H1 (cell line): ENCODE measurements at regions not wholly inside any gene's neighbourhood (a gene's known extent, or its start where the extent isn't known, plus 50 kb on each side); places are given as distances from the start of the nearest gene placed in this dataset.
A peak's percentile ranks its signal among the peaks of the same experiment; 100 is the strongest.

Experiments used
- CTCF ChIA-PET: fragments of 300-600 bp; sonication (Branson Sonifier 250); formaldehyde crosslinking; loops from one replicate; lab custom pipeline; 2021; ENCODE audit not compliant: partially characterized antibody; lab: Charles Lee
- POLR2A ChIA-PET: fragments of 300-600 bp; sonication (Branson Sonifier 250); formaldehyde crosslinking; loops from one replicate; lab custom pipeline; 2021; ENCODE audit warnings: inconsistent platforms; ENCODE audit not compliant: partially characterized antibody; lab: Charles Lee
- DNase-seq, 2 experiments: peaks; one replicate each; pipeline versions ENCODE4 v3.0.0 to v3.0.0-alpha.2; 2010 to 2022; ENCODE audit warnings: low spot score in 2 of 2, low read depth in 1 of 2, mixed read lengths in 1 of 2
- FAIRE-seq: peaks from 2 replicates; lab custom pipeline; 2011; peaks lifted over from hg19 to GRCh38; lab: Jason Lieb, UNC
- H2AFZ ChIP-seq: 2 replicates; pipeline ENCODE4 v1.8.1; 2012; ENCODE audit warnings: low read length, inconsistent platforms
- H2AK5ac ChIP-seq: 2 replicates; pipeline ENCODE4 v1.6.1; 2013; ENCODE audit warnings: low read depth, low read length
- H2BK120ac ChIP-seq: replicated peaks from 2 replicates; pipeline ENCODE3; 2013; ENCODE audit warnings: low read depth, low read length, inconsistent platforms
- H2BK12ac ChIP-seq: 2 replicates; pipeline ENCODE4 v1.6.1; 2013; ENCODE audit warnings: low read depth, low read length
- H2BK15ac ChIP-seq: 2 replicates; pipeline ENCODE4 v1.6.1; 2013; ENCODE audit warnings: low read length
- H2BK20ac ChIP-seq: 2 replicates; pipeline ENCODE4 v1.6.1; 2013; ENCODE audit warnings: low read length
- H2BK5ac ChIP-seq: 2 replicates; pipeline ENCODE4 v1.6.1; 2013; ENCODE audit warnings: low read depth, low read length
- H3K14ac ChIP-seq: 2 replicates; pipeline ENCODE4 v1.6.1; 2013; ENCODE audit warnings: inconsistent platforms; ENCODE audit not compliant: insufficient read length
- H3K18ac ChIP-seq: 2 replicates; pipeline ENCODE4 v1.6.1; 2013; ENCODE audit warnings: low read length; ENCODE audit errors: extremely low read depth
- H3K23ac ChIP-seq: 2 replicates; pipeline ENCODE4 v1.6.1; 2013; ENCODE audit warnings: inconsistent platforms; ENCODE audit not compliant: insufficient read length
- H3K23me2 ChIP-seq: 2 replicates; pipeline ENCODE4 v1.6.1; 2013; ENCODE audit warnings: low read depth, low read length
- H3K27ac ChIP-seq: 2 replicates; pipeline ENCODE4 v1.6.1; 2011; ENCODE audit warnings: low read depth, low read length, inconsistent platforms
- H3K27me3 ChIP-seq, 4 experiments: replicated peaks in 1 of 4; 1 replicate in 1 of 4; 2 replicates in 3 of 4; pipeline versions ENCODE4 v1.6.1 to v1.8.1; 2011 to 2013; ENCODE audit warnings: low read length in 3 of 4, mild to moderate bottlenecking in 3 of 4, inconsistent platforms in 2 of 4, mixed read lengths in 2 of 4, moderate library complexity in 1 of 4; ENCODE audit not compliant: control insufficient read depth in 3 of 4, insufficient read depth in 3 of 4; ENCODE audit errors: extremely low read depth in 1 of 4
- H3K36me3 ChIP-seq, 4 experiments: 2 replicates each; pipeline versions ENCODE4 v1.6.1 to v1.8.1; 2011 to 2013; ENCODE audit warnings: mild to moderate bottlenecking in 4 of 4, low read length in 3 of 4, moderate library complexity in 2 of 4, control low read depth in 1 of 4, inconsistent platforms in 1 of 4; ENCODE audit not compliant: insufficient read depth in 4 of 4, control insufficient read depth in 2 of 4
- H3K4ac ChIP-seq: replicated peaks from 2 replicates; pipeline ENCODE3; 2013; ENCODE audit warnings: low read length, low read depth, mixed read lengths, inconsistent platforms; ENCODE audit not compliant: insufficient read length
- H3K4me1 ChIP-seq, 4 experiments: replicated peaks in 1 of 4; 1 replicate in 1 of 4; 2 replicates in 3 of 4; pipeline versions ENCODE4 v1.6.1 to v1.8.1; 2011 to 2013; ENCODE audit warnings: low read length in 3 of 4, inconsistent platforms in 2 of 4, mixed read lengths in 1 of 4; ENCODE audit not compliant: insufficient read depth in 4 of 4, control insufficient read depth in 3 of 4
- H3K4me2 ChIP-seq, 2 experiments: 2 replicates each; pipeline versions ENCODE4 v1.6.1 to v1.8.1; 2011 to 2013; ENCODE audit warnings: low read depth in 2 of 2, low read length in 2 of 2, control low read depth in 1 of 2, inconsistent platforms in 1 of 2, mild to moderate bottlenecking in 1 of 2; ENCODE audit not compliant: insufficient read depth in 1 of 2
- H3K4me3 ChIP-seq, 4 experiments: fragments of 200-600, 300-600 bp in 1 of 4; sonication (generic), shearing (Covaris generic), sonication (Bioruptor Twin) in 1 of 4; 2 replicates each; pipeline versions ENCODE4 v1.5.1 to v1.8.1; 2011 to 2016; ENCODE audit warnings: low read length in 4 of 4, low read depth in 3 of 4, control low read depth in 2 of 4, inconsistent platforms in 2 of 4, mild to moderate bottlenecking in 2 of 4, mixed read lengths in 1 of 4, moderate library complexity in 1 of 4; ENCODE audit not compliant: insufficient read depth in 2 of 4; ENCODE audit errors: extremely low read depth in 1 of 4
- H3K56ac ChIP-seq: replicated peaks from 2 replicates; pipeline ENCODE3; 2013; ENCODE audit warnings: low read depth, mild to moderate bottlenecking, mixed read lengths, low read length, inconsistent platforms; ENCODE audit not compliant: insufficient read length
- H3K79me1 ChIP-seq: 2 replicates; pipeline ENCODE4 v1.6.1; 2013; ENCODE audit warnings: low read depth, low read length, control low read depth
- H3K79me2 ChIP-seq, 2 experiments: 2 replicates each; pipeline versions ENCODE4 v1.6.1 to v1.8.1; 2012 to 2013; ENCODE audit warnings: low read length in 2 of 2, mild to moderate bottlenecking in 2 of 2, inconsistent platforms in 1 of 2; ENCODE audit not compliant: insufficient read depth in 2 of 2, control insufficient read depth in 1 of 2
- H3K9ac ChIP-seq, 4 experiments: replicated peaks in 1 of 4; 1 replicate in 1 of 4; 2 replicates in 3 of 4; pipeline versions ENCODE4 v1.6.1 to v1.8.1; 2011 to 2013; ENCODE audit warnings: low read depth in 3 of 4, low read length in 3 of 4, control low read depth in 2 of 4, mild to moderate bottlenecking in 2 of 4, moderate library complexity in 2 of 4, inconsistent platforms in 1 of 4; ENCODE audit errors: extremely low read depth in 1 of 4
- H3K9me3 ChIP-seq, 2 experiments: 2 replicates each; pipeline versions ENCODE4 v1.6.1 to v1.8.1; 2012 to 2013; ENCODE audit warnings: mild to moderate bottlenecking in 2 of 2, moderate library complexity in 2 of 2, control low read depth in 1 of 2, inconsistent platforms in 1 of 2, low read depth in 1 of 2, low read length in 1 of 2, mixed read lengths in 1 of 2; ENCODE audit not compliant: insufficient read depth in 2 of 2
- H4K20me1 ChIP-seq, 2 experiments: replicated peaks in 1 of 2; 2 replicates each; pipeline versions ENCODE3 to v1.8.1; 2011 to 2013; ENCODE audit warnings: inconsistent platforms in 2 of 2, low read length in 2 of 2, mild to moderate bottlenecking in 1 of 2; ENCODE audit not compliant: insufficient read depth in 2 of 2, control insufficient read depth in 1 of 2
- H4K5ac ChIP-seq: 2 replicates; pipeline ENCODE4 v1.6.1; 2013; ENCODE audit warnings: low read length, low read depth, mixed read lengths, inconsistent platforms; ENCODE audit not compliant: insufficient read length
- H4K8ac ChIP-seq: 2 replicates; pipeline ENCODE4 v1.8.0; 2013; ENCODE audit warnings: mild to moderate bottlenecking, moderate library complexity, low read length, inconsistent platforms; ENCODE audit not compliant: insufficient read depth; ENCODE audit errors: extremely low read depth
- H4K91ac ChIP-seq: replicated peaks from 2 replicates; pipeline ENCODE3; 2013; ENCODE audit warnings: low read length, mixed read lengths, inconsistent platforms; ENCODE audit not compliant: insufficient read length
- BCL11A ChIP-seq, 2 experiments: IDR thresholded peaks; one replicate each; pipeline ENCODE4 v1.6.1; 2011; ENCODE audit warnings: low read depth in 2 of 2, low read length in 2 of 2, mild to moderate bottlenecking in 2 of 2
- CBX5 ChIP-seq: fragments of 300-800, 300-1000 bp; sonication (generic); IDR thresholded peaks from 2 replicates; pipeline ENCODE4 v1.7.1; 2016; ENCODE audit warnings: antibody characterized with exemption, low read length, low read depth
- CBX8 ChIP-seq: fragments of 300-800, 300-1000 bp; sonication (generic); IDR thresholded peaks from 2 replicates; pipeline ENCODE4 v1.7.1; 2016; ENCODE audit warnings: low read depth, low read length, borderline replicate concordance
- KDM4A ChIP-seq: IDR thresholded peaks from one replicate; pipeline ENCODE4 v1.7.1; 2012; ENCODE audit warnings: low read depth, mild to moderate bottlenecking, moderate library complexity, low read length, inconsistent platforms; ENCODE audit not compliant: severe bottlenecking
- POU5F1 ChIP-seq: IDR thresholded peaks from 2 replicates; pipeline ENCODE4 v1.6.1; 2011; ENCODE audit warnings: low read depth, mild to moderate bottlenecking, low read length, moderate library complexity
- TEAD4 ChIP-seq: IDR thresholded peaks from 2 replicates; pipeline ENCODE4 v1.6.1; 2012; ENCODE audit warnings: low read depth, low read length, inconsistent platforms, mixed read lengths
- WGBS, 2 experiments: shearing (Covaris generic) in 1 of 2; methylation state at CpG; one replicate each; pipeline versions ENCODE4 v1.1.6 to v1.1.7; 2013 to 2015; ENCODE audit warnings: low lambda C conversion rate in 2 of 2, mixed read lengths in 2 of 2, inconsistent platforms in 1 of 2, low coverage in 1 of 2, missing lambda C conversion rate in 1 of 2; ENCODE audit not compliant: insufficient replicate concordance in 2 of 2, insufficient coverage in 1 of 2, insufficient read length in 1 of 2; ENCODE audit errors: extremely low coverage in 1 of 2, missing lambda C conversion rate in 1 of 2; 5-methylcytosine and 5-hydroxymethylcytosine counted together

DNA sequence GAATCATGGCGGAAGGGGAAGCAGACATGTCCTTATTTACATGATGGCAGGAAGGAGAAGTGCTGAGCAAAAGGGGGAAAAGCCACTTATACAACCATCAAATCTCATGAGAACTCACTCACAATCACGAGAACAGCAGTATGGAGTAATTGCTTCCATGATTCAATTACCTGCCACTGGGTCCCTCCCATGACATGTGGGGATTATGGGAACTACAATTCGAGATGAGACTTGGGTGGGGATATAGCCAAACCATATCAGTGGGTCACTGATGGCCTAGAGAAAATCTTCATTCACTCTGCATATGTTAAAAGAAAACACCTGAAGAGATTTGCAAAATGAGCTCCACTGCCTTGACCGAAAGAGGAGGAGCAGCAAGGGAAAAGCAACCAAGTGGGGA, 130.3 kb upstream of the FAM20A start:
- 72% methylated on average over 4 of the region's 4 CpGs; no CpG with 5 or more reads in 1 of the 2 experiments for WGBS, 2 experiments
- Histone ChIP-seq H4K20me1 (no peaks in the 10 kb centered on the region), H3K23me2 (no peaks in the 10 kb centered on the region), H3K27me3 (no peaks in the 10 kb centered on the region), H3K4me3 (0 out of 8 replicates have a peak overlapping the region, but pooled peaks of 1 of the 4 experiments have one; percentile 29), H4K8ac (no peak overlapping the region), H3K23ac (no peak overlapping the region), H2BK5ac (peak overlapping the region; percentile 60; the same call in 1 of the 2 replicates), H3K9ac (no peak overlapping the region), H2BK20ac (peak overlapping the region; percentile 84; the same call in 1 of the 2 replicates), H2AK5ac (peak overlapping the region; percentile 94; the same call in 1 of the 2 replicates), H2BK120ac (peak overlapping the region; percentile 40), H2AFZ (no peak overlapping the region), H3K14ac (no peak overlapping the region), H4K5ac (peak overlapping the region; percentile 32), H3K4me2 (peak overlapping the region in 1 of 2 experiments; percentile 40; a peak in 1 of 4 replicates), H3K56ac (no peak overlapping the region), H3K4ac (no peak overlapping the region), H3K36me3 (peaks cover 0 to 2% (median 0%) of the 10 kb centered on the region in 4 experiments; a peak in 1 of 8 replicates), H3K4me1 (peaks cover 5 to 26% (median 17%) of the 10 kb centered on the region in 4 experiments; a peak in 6 of 7 replicates), H3K79me1 (no peaks in the 10 kb centered on the region), H2BK12ac (peak overlapping the region; percentile 82), H4K91ac (no peak overlapping the region), H3K18ac (no peak overlapping the region; the same call in 1 of the 2 replicates), H3K79me2 (no peaks in the 10 kb centered on the region), H3K27ac (peak overlapping the region; percentile 60; the same call in 1 of the 2 replicates), H2BK15ac (no peak overlapping the region), H3K9me3 (peaks cover 3 to 9% of the 10 kb centered on the region in 2 experiments; a peak in 2 of 4 replicates)
- no peak for DNase-seq
- CTCF ChIA-PET, result interaction anchor here (0.6 to 1.2 kb wide), 4 partner anchors 16 to 753 kb away, joined by 3 to 4 read pairs (median 3); no protein-coding TSS in a partner anchor
- no peak for FAIRE-seq
- POLR2A ChIA-PET, result no interaction called here
- no peak for TF ChIP-seq TEAD4
- no peak for TF ChIP-seq CBX5
- TF ChIP-seq POU5F1, result no peak
- no peak for TF ChIP-seq BCL11A (IDR thresholded peaks at IDR 0.05; ENCODE audit: low read depth in 2 of 2, low read length in 2 of 2)
- TF ChIP-seq CBX8, result no peak
- no peak for TF ChIP-seq KDM4A
